GM18511 (cell line): ENCODE measurements at regions not wholly inside any gene's neighbourhood (a gene's known extent, or its start where the extent isn't known, plus 50 kb on each side); places are given as distances from the start of the nearest gene placed in this dataset.

ENCODE experiments used
- ATAC-seq: cut with Tn5 transposase; IDR thresholded peaks from one replicate; pipeline ENCODE4 v1.9.1; 2021; ENCODE audit warnings: mild to moderate bottlenecking, moderate library complexity; ENCODE audit not compliant: unreplicated experiment

- no peak for ATAC-seq
Measured at GRCh38 chr21:40901691-40902090, 54.7 kb upstream of the DSCAM start.

DNA sequence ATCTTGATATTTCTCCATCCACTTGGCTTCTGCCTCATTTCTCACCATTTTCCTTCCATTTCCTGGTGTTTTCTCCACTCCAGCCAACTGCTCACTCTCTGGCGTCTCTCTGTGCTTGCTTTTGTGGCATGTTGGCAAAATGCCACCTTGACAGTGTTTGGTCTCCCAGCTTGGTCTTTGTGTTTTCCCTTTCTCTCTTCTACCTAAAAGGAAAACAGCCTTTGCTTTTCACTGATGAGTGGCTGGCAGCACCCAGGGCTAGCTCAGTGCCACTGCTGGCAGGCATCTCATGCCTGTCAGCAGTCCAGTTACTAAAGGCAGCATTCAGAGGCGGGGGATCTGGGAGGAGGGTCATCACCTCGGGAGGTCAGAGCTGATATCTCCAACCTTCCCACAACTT lies 55.3 kb upstream of the DSCAM start:
- ATAC-seq = no peak

- ATAC-seq = no peak
Measured at GRCh38 chr21:40902993-40903392, 56.0 kb upstream of the DSCAM start.

DNA sequence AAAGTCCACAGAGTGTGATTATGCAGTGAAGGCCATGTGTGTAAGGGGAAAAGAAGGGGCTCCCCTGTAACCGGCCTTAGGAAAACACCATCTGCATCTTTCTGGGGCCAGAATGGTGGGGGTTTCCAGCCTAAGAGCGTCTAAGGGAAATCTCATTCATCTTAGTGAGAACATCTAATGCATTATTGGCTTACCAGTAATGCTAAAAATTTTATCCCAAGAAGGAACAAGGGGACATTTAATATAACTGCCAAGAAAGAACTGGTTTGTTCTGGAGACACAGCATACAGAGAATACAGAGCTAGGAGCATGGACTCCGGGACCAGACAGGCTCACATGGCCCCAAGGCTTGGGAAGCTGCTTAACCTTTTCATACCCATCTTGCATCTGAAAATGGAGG lies 58.3 kb upstream of the DSCAM start:
- ATAC-seq = no peak

GRCh38 chr21:40912375-40912774 lies 65.4 kb upstream of the DSCAM start:
- ATAC-seq = no peak

DNA sequence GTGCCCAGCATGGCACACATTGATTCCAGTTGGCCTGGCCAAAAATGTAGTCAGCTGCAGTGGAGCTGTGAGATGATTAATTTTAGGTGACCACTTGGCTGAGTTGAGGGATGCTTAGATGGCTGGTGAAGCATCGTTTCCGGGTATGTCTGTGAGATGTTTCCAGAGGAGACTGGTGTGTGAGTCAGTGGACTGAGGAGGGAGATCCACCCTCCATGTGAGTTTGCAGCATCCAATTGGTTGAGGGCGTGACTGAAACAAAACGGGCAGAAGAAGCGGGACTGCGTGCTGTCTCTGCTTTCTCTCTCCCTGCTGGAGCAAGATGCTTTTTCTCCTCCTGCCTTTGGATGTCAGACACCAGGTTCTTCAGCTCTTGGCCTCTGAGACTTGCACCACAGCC lies 68.2 kb upstream of the DSCAM start:
- no peak for ATAC-seq

- no peak for ATAC-seq
Measured at GRCh38 chr21:40923407-40923806, 76.4 kb upstream of the DSCAM start.

DNA sequence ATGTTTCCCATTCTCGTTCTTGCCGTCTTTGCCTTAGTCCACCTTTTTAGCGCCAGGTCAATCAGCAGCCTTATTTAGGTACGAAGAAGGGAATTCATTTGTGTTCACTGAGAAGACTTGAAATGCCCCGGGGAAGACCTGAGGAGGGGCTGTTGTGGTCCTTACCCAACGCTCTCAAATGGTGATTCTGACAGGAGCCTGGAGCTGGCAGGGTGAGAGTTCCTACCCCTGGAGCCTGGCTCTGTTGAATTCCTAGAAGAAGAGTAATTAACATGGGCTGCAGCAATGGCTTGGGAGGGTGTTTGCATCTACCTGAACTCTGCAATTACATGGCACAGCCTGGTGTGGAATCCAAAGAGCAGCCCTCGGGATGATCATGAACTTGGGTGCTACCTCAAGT lies 76.9 kb upstream of the DSCAM start:
- no peak for ATAC-seq

DNA sequence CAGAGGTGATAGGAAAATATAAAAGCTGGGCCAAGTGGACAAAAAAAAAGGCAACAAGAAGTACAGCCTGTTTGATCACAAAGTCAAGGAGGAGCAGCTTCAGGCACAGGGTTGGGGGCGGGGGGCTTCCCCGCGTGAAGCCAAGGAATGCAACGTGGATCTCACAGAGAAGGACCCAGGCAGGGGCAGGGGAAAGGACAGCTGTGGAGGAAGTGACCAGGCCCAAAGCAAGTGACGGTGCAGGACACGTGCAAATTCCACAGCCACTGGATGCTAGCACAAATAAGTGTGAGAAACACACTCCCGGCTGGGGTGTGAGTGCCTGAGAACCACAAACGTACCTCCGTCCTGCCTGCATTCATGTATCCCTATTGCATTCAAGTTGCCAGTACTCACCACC lies 77.7 kb upstream of the DSCAM start:
- ATAC-seq = no peak

DNA sequence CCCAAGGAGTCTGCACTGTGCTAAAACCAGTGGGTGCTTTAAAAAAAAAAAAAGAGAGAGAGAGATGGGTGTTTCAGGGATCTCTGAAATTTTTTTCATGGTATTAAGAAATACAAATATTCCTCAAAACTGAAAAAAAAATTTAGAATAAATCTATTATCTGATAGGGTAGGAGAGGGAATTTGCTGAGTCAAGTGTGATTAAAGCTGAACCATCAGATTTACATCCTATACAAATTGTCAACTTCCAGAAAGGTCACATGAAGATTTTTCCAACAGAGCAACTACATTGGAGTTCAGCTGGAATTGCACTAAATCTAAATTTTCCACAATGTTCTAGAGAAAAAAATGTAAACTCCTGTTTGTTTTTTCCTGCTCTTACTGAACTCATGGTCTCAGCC lies 79.3 kb upstream of the DSCAM start:
- ATAC-seq = no peak

DNA sequence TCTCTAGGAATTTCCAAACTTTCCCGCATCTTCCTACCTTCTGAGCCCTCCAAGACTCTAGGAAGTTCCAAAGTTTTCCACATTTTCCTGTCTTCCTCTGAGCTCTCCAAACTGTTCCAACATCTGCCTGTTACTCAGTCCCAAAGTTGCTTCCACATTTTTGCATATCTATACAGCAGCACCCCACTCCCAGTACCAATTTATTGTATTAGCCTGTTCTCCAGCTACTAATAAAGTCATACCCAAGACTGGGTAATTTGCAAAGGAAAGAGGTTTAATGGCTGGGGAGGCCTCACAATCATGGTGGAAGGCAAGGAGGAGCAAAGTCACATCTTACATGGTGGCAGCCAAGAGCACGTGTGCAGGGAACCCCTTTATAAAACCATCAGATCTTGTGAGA lies 82.9 kb upstream of the DSCAM start:
- ATAC-seq = no peak

GRCh38 chr21:40931197-40931596 lies 84.2 kb upstream of the DSCAM start:
- ATAC-seq = no peak

- no peak for ATAC-seq
Measured at GRCh38 chr21:40936178-40936577, 89.2 kb upstream of the DSCAM start.

- no peak for ATAC-seq
Measured at GRCh38 chr21:40936771-40937261, 89.9 kb upstream of the DSCAM start.

GRCh38 chr21:40938078-40938477 lies 91.1 kb upstream of the DSCAM start:
- no peak for ATAC-seq

- ATAC-seq = no peak
Measured at GRCh38 chr21:40938611-40939010, 91.7 kb upstream of the DSCAM start.

DNA sequence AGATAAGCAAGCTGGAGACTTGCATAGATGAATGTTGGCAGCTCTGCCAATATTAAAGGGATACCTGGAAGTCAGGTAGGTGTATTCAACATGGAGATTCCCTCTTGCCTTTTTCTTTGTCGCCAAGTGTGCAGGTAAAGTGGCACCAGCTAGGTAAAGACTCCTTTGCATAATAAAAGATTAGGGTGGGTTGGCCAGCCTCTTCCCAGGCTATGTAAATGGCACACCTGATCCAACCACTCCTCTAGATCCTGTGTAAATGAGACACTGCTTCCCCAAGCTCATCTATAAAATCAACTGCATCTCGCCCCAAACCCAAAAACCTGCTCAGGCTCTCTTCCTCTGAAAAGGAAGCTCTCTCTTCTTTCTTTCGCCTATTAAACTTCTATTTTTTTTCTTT lies 100.8 kb upstream of the DSCAM start:
- ATAC-seq = no peak

DNA sequence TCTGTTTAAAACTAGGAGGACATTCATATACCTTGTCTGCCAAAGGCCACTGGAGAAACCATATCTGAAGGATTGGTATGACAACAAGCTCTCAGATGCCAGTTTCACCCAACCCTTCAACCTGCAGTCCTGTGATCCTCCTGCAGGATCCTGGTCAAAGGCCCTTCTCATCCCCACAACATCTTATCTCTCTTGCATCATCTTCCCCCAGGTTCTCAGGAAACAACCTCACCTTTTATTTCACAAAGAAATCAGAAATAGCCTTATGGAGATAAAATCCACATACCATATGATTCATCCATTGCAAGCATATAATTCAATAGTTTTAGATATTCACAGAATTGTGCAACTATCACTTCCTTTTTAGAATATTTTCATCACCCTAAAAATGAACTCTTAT lies 104.0 kb upstream of the DSCAM start:
- no peak for ATAC-seq

GRCh38 chr21:40952551-40953323 lies 105.8 kb upstream of the DSCAM start:
- ATAC-seq = no peak

DNA sequence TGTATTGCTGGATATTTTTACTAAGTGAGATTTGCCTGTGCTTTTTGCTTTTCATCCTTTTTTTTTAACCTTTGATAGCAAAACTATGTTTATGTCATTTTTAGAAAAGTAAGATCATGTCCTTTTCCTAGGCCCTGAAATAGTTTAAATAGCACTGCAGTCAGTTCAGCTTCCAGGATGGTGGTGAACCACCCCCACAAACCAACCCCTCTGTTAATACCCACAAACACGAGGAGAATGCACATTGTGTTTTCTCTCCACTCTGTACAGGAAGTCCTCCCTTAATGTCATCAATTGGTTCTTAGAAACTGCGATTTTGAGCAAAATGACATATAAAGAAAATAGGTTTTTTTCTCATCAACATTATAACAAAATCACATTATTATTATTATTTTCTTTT lies 117.7 kb upstream of the DSCAM start:
- no peak for ATAC-seq

DNA sequence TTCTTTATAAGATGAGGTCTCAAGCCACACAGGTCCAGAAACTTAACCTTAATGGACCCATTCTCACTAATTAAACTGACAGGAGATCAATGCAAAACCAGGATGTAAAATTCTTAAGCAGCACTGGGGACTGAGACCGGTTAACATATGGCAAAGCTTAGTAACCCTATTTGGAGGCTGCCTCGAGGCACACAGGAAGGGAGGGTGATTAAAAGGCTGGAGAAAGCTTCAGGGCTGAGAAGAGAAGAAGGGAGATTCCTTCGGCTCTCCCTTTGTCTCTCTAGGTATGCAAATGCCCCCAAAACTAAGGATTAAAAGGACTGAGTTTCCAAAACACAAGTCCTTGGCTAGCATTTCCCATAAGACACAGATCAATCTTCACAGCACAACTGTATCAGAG lies 120.8 kb upstream of the DSCAM start:
- ATAC-seq = no peak

- ATAC-seq = no peak
Measured at GRCh38 chr21:40972151-40972550, 125.2 kb upstream of the DSCAM start.
